Urinary bladder (tissue), 3 donors: ENCODE measurements at regions not wholly inside any gene's neighbourhood (a gene's known extent, or its start where the extent isn't known, plus 50 kb on each side); places are given as distances from the start of the nearest gene placed in this dataset.
"Not testable (repeated sequence)": the region's sequence is repeated elsewhere in the genome, so short reads cannot be mapped to it uniquely, and the experiment has no call there.

ENCODE experiments used
- DNase-seq: peaks from one replicate; pipeline ENCODE4 v3.0.0-alpha.2; 2015; ENCODE audit errors: extremely low spot score
- H3K27ac ChIP-seq: one replicate; pipeline ENCODE4 v1.5.1; 2013; ENCODE audit warnings: low read depth, mild to moderate bottlenecking, moderate library complexity
- H3K36me3 ChIP-seq: one replicate; pipeline ENCODE4 v1.6.1; 2013; ENCODE audit warnings: mild to moderate bottlenecking, moderate library complexity; ENCODE audit not compliant: insufficient read depth
- H3K4me1 ChIP-seq: one replicate; pipeline ENCODE4 v1.6.1; 2013; ENCODE audit warnings: mild to moderate bottlenecking, moderate library complexity; ENCODE audit not compliant: insufficient read depth
- H3K4me3 ChIP-seq: one replicate; pipeline ENCODE4 v1.5.1; 2013; ENCODE audit warnings: low read depth, low read length
- WGBS: extraction: QIAGEN DNeasy Blood & Tissue Kit; methylation state at CpG from one replicate; pipeline ENCODE4 v1.1.7; 2013; 5-methylcytosine and 5-hydroxymethylcytosine counted together
- donor health status: healthy with polysubstance abuse.
- donor health status: healthy.

- H3K27ac ChIP-seq, result no peak overlapping the region
- no peak for DNase-seq
- H3K4me3 ChIP-seq, result no peak overlapping the region
- no peaks in the 10 kb centered on the region for H3K4me1 ChIP-seq
- 78% methylated on average over 4 of the region's 4 CpGs for WGBS
- H3K36me3 ChIP-seq, result no peaks in the 10 kb centered on the region
These were observed 125.3 kb upstream of the ERG start for GRCh38 chr21:38623552-38623951.

GRCh38 chr21:38625000-38625399 lies 126.7 kb upstream of the ERG start:
- Histone ChIP-seq H3K27ac (no peak overlapping the region), H3K4me3 (no peak overlapping the region), H3K36me3 (no peaks in the 10 kb centered on the region), H3K4me1 (no peaks in the 10 kb centered on the region)
- DNase-seq, result no peak
- 98% methylated on average over 1 of the region's 1 CpG for WGBS

GRCh38 chr21:38626306-38626705 lies 128.0 kb upstream of the ERG start:
- WGBS, result 93% methylated on average over 3 of the region's 3 CpGs
- H3K4me1 ChIP-seq, result no peaks in the 10 kb centered on the region
- H3K36me3 ChIP-seq, result no peaks in the 10 kb centered on the region
- no peak for DNase-seq
- H3K27ac ChIP-seq, result no peak overlapping the region
- H3K4me3 ChIP-seq, result no peak overlapping the region

- DNase-seq, result no peak
- H3K36me3 ChIP-seq, result no peaks in the 10 kb centered on the region
- H3K4me3 ChIP-seq, result no peak overlapping the region
- 80% methylated on average over 3 of the region's 3 CpGs for WGBS
- no peaks in the 10 kb centered on the region for H3K4me1 ChIP-seq
- no peak overlapping the region for H3K27ac ChIP-seq
These were observed 130.1 kb upstream of the ERG start for GRCh38 chr21:38628349-38628748.

- H3K27ac ChIP-seq, result no peak overlapping the region
- WGBS, result 52% methylated on average over 6 of the region's 6 CpGs
- no peaks in the 10 kb centered on the region for H3K4me1 ChIP-seq
- no peaks in the 10 kb centered on the region for H3K36me3 ChIP-seq
- H3K4me3 ChIP-seq, result no peak overlapping the region
- DNase-seq, result peak; percentile 52
These were observed 132.9 kb upstream of the ERG start for GRCh38 chr21:38631206-38631605.

GRCh38 chr21:38631676-38632075 lies 133.4 kb upstream of the ERG start:
- H3K27ac ChIP-seq, result no peak overlapping the region
- no peaks in the 10 kb centered on the region for H3K4me1 ChIP-seq
- no peak overlapping the region for H3K4me3 ChIP-seq
- WGBS, result 64% methylated on average over 5 of the region's 5 CpGs
- H3K36me3 ChIP-seq, result no peaks in the 10 kb centered on the region
- no peak for DNase-seq

GRCh38 chr21:38637161-38637560 lies 138.9 kb upstream of the ERG start:
- Histone ChIP-seq H3K4me3 (no peak overlapping the region), H3K27ac (no peak overlapping the region), H3K36me3 (no peaks in the 10 kb centered on the region), H3K4me1 (no peaks in the 10 kb centered on the region)
- 68% methylated on average over 3 of the region's 3 CpGs for WGBS
- no peak for DNase-seq

- no peak for DNase-seq
- H3K4me3 ChIP-seq, result no peak overlapping the region
- no peaks in the 10 kb centered on the region for H3K4me1 ChIP-seq
- WGBS, result 65% methylated on average over 4 of the region's 4 CpGs
- no peak overlapping the region for H3K27ac ChIP-seq
- H3K36me3 ChIP-seq, result no peaks in the 10 kb centered on the region
These were observed 141.5 kb upstream of the ERG start for GRCh38 chr21:38639571-38640354.

- H3K27ac ChIP-seq, H3K36me3 ChIP-seq, H3K4me1 ChIP-seq, DNase-seq, H3K4me3 ChIP-seq: not testable (repeated sequence)
- WGBS, result 96% methylated on average over 5 of the region's 5 CpGs
These were observed 142.1 kb upstream of the ERG start for GRCh38 chr21:38640355-38640742.

- DNase-seq, result no peak
- WGBS, result 69% methylated on average over 7 of the region's 7 CpGs
- H3K27ac ChIP-seq, result no peak overlapping the region
- H3K36me3 ChIP-seq, result no peaks in the 10 kb centered on the region
- H3K4me3 ChIP-seq, result no peak overlapping the region
- no peaks in the 10 kb centered on the region for H3K4me1 ChIP-seq
These were observed 145.2 kb upstream of the ERG start for GRCh38 chr21:38643404-38644023.

GRCh38 chr21:38645282-38645681 lies 147.0 kb upstream of the ERG start:
- 77% methylated on average over 3 of the region's 3 CpGs for WGBS
- no peak overlapping the region for H3K27ac ChIP-seq
- H3K4me3 ChIP-seq, result no peak overlapping the region
- no peak for DNase-seq
- H3K4me1 ChIP-seq, result no peaks in the 10 kb centered on the region
- no peaks in the 10 kb centered on the region for H3K36me3 ChIP-seq

GRCh38 chr21:38646213-38646837 lies 148.0 kb upstream of the ERG start:
- no peak overlapping the region for H3K27ac ChIP-seq
- no peaks in the 10 kb centered on the region for H3K4me1 ChIP-seq
- WGBS, result 77% methylated on average over 5 of the region's 5 CpGs
- no peak for DNase-seq
- H3K36me3 ChIP-seq, result no peaks in the 10 kb centered on the region
- no peak overlapping the region for H3K4me3 ChIP-seq

GRCh38 chr21:38649120-38649519 lies 150.8 kb upstream of the ERG start:
- Histone ChIP-seq H3K27ac (no peak overlapping the region), H3K4me3 (no peak overlapping the region), H3K4me1 (no peaks in the 10 kb centered on the region), H3K36me3 (no peaks in the 10 kb centered on the region)
- 85% methylated on average over 15 of the region's 15 CpGs for WGBS
- no peak for DNase-seq

- Histone ChIP-seq H3K27ac (no peak overlapping the region), H3K4me3 (no peak overlapping the region), H3K36me3 (no peaks in the 10 kb centered on the region), H3K4me1 (no peaks in the 10 kb centered on the region)
- DNase-seq, result no peak
- WGBS, result 90% methylated on average over 6 of the region's 6 CpGs
These were observed 153.3 kb upstream of the ERG start for GRCh38 chr21:38651570-38651969.
